ENCODE measurements at regions not wholly inside any gene's neighbourhood (a gene's known extent, or its start where the extent isn't known, plus 50 kb on each side); places are given as distances from the start of the nearest gene placed in this dataset.
A peak's percentile ranks its signal among the peaks of the same experiment; 100 is the strongest.

- DNase-seq (ENCODE audit: low read depth) = peak; percentile 20
- no peak for TF ChIP-seq CTCF (conservative IDR thresholded peaks at IDR 0.05; ENCODE audit: control insufficient read depth, insufficient read depth, low read depth, low read length)
- H3K4me3 ChIP-seq (ENCODE audit: control insufficient read depth, low read depth, low read length) = no peak overlapping the region
Observed at GRCh38 chr2:19736191-19736831, 165.5 kb downstream of the TTC32 start.

- no peak for TF ChIP-seq CTCF (conservative IDR thresholded peaks at IDR 0.05; ENCODE audit: control insufficient read depth, insufficient read depth, low read depth, low read length)
- DNase-seq (ENCODE audit: low read depth) = peak; percentile 68
- no peak overlapping the region for H3K4me3 ChIP-seq (ENCODE audit: control insufficient read depth, low read depth, low read length)
Observed at GRCh38 chr2:19733951-19734425, 167.8 kb downstream of the TTC32 start.

- H3K4me3 ChIP-seq (ENCODE audit: control insufficient read depth, low read depth, low read length) = no peak overlapping the region
- no peak for TF ChIP-seq CTCF (conservative IDR thresholded peaks at IDR 0.05; ENCODE audit: control insufficient read depth, insufficient read depth, low read depth, low read length)
- no peak for DNase-seq (ENCODE audit: low read depth)
Observed at GRCh38 chr2:19733390-19733789, 168.4 kb downstream of the TTC32 start.

- DNase-seq (ENCODE audit: low read depth) = peak; percentile 16
- H3K4me3 ChIP-seq (ENCODE audit: control insufficient read depth, low read depth, low read length) = no peak overlapping the region
- TF ChIP-seq CTCF (conservative IDR thresholded peaks at IDR 0.05; ENCODE audit: control insufficient read depth, insufficient read depth, low read depth, low read length) = no peak
Observed at GRCh38 chr2:19732255-19732654, 169.5 kb downstream of the TTC32 start.

GRCh38 chr2:19731515-19731914 lies 170.3 kb downstream of the TTC32 start:
- no peak for DNase-seq (ENCODE audit: low read depth)

GRCh38 chr2:19731037-19731436 lies 170.7 kb downstream of the TTC32 start:
- DNase-seq (ENCODE audit: low read depth) = no peak
- H3K4me3 ChIP-seq (ENCODE audit: control insufficient read depth, low read depth, low read length) = no peak overlapping the region
- TF ChIP-seq CTCF (conservative IDR thresholded peaks at IDR 0.05; ENCODE audit: control insufficient read depth, insufficient read depth, low read depth, low read length) = no peak

More at GRCh38 chr2:19731515-19731914, 170.3 kb downstream of the TTC32 start:
- TF ChIP-seq CTCF (conservative IDR thresholded peaks at IDR 0.05; ENCODE audit: control insufficient read depth, insufficient read depth, low read depth, low read length) = no peak
- no peak overlapping the region for H3K4me3 ChIP-seq (ENCODE audit: control insufficient read depth, low read depth, low read length)
